A549 (cell line): ENCODE measurements at regions not wholly inside any gene's neighbourhood (a gene's known extent, or its start where the extent isn't known, plus 50 kb on each side); places are given as distances from the start of the nearest gene placed in this dataset.

ENCODE experiments used
- EP300 ChIP-seq, 2 experiments: fragments of >200 bp; sonication (Bioruptor Twin); formaldehyde crosslinking; IDR thresholded peaks; 2 replicates in 1 of 2; 3 replicates in 1 of 2; pipeline ENCODE4 v1.6.1; 2016 to 2017
- JUNB ChIP-seq: fragments of >200 bp; sonication (Bioruptor Twin); formaldehyde crosslinking; IDR thresholded peaks from 2 replicates; pipeline ENCODE4 v1.6.1; 2016
- PHF8 ChIP-seq: fragments of 200-600 bp; sonication (generic); IDR thresholded peaks from 2 replicates; pipeline ENCODE4 v1.6.1; 2016; ENCODE audit warnings: low read depth, mild to moderate bottlenecking, antibody characterized with exemption, moderate library complexity, borderline replicate concordance
- RFX5 ChIP-seq: fragments of 450-650 bp; IDR thresholded peaks from 2 replicates; pipeline ENCODE4 v1.7.1; 2014; ENCODE audit warnings: antibody characterized with exemption, mild to moderate bottlenecking, moderate library complexity
- TF ChIP-seq, protein P1 (sequence below): fragments of >200 bp; sonication (Bioruptor Twin); formaldehyde crosslinking; IDR thresholded peaks from 3 replicates; pipeline ENCODE4 v1.5.1; 2016

DNA sequence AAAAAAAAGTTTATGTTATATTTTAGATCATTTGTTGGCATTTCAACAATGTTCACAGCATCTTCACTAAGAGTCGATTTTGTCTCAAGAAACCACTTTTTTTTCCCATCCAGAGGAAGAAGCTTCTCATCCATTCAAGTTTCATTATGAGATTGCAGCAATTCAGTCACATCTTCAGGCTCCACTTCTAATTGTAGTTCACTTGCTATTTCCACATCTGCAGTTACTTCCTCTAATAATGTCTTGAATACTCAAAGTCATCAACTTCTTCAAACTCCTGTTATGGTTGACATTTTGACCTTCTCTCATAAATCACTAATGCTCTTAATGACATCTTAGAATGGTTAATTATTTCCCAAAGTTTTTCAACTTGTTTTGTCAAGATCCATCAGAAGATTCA, 61.3 kb upstream of the CHORDC1 start:
- TF ChIP-seq PHF8, result no peak
- TF ChIP-seq EP300 (IDR thresholded peaks at IDR 0.05), result no peak
- TF ChIP-seq, protein P1, sequence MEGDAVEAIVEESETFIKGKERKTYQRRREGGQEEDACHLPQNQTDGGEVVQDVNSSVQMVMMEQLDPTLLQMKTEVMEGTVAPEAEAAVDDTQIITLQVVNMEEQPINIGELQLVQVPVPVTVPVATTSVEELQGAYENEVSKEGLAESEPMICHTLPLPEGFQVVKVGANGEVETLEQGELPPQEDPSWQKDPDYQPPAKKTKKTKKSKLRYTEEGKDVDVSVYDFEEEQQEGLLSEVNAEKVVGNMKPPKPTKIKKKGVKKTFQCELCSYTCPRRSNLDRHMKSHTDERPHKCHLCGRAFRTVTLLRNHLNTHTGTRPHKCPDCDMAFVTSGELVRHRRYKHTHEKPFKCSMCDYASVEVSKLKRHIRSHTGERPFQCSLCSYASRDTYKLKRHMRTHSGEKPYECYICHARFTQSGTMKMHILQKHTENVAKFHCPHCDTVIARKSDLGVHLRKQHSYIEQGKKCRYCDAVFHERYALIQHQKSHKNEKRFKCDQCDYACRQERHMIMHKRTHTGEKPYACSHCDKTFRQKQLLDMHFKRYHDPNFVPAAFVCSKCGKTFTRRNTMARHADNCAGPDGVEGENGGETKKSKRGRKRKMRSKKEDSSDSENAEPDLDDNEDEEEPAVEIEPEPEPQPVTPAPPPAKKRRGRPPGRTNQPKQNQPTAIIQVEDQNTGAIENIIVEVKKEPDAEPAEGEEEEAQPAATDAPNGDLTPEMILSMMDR, result no peak
- TF ChIP-seq JUNB, result no peak
- TF ChIP-seq RFX5, result no peak
